OCI-LY3 (cell line): ENCODE measurements at regions not wholly inside any gene's neighbourhood (a gene's known extent, or its start where the extent isn't known, plus 50 kb on each side); places are given as distances from the start of the nearest gene placed in this dataset.

Experiments used
- EZH2phosphoT487 ChIP-seq: fragments of 200-600 bp; shearing (Covaris generic); IDR thresholded peaks from 2 replicates; pipeline ENCODE4 v1.6.1; 2018; ENCODE audit warnings: antibody characterized with exemption, mixed run types, low read depth
- TF ChIP-seq, protein P1 (sequence below): fragments of 200-600, 300-600 bp; sonication (generic); IDR thresholded peaks from 2 replicates; pipeline ENCODE4 v1.5.1; 2014; ENCODE audit warnings: antibody characterized with exemption, low read length, low read depth

DNA sequence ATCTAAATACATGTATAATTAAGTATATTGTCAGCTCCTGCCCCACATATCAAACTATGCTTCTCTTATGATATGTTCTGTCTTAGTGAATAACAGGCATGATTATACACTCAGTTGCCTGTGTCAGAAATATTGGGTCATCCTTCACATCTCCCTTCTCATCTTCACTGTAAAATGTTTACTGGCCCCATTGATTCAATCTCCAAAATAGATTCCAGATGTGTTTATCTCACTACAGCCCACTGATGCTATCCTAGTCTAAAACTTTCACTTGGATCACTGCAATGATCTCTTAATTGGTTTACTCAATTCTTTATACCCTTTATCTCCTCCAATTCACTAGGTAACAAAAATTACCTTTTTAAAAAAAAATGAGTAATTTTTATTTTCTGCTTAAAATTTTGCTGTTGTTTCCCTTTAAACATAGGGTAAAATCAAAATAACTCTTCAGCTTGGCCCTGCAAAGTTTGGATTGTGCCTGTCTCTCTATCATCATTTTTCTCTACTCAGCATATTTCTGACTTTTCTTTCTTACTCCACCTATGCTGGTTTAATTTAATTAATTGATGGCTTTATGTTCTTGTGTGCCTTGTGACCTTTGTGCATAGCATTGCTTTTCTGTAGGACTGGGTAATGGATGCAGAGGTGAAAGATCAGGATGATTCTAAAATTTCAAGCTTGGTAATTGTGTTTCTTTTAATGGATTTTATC lies 233.9 kb upstream of the FOXP2 start:
- TF ChIP-seq, protein P1, sequence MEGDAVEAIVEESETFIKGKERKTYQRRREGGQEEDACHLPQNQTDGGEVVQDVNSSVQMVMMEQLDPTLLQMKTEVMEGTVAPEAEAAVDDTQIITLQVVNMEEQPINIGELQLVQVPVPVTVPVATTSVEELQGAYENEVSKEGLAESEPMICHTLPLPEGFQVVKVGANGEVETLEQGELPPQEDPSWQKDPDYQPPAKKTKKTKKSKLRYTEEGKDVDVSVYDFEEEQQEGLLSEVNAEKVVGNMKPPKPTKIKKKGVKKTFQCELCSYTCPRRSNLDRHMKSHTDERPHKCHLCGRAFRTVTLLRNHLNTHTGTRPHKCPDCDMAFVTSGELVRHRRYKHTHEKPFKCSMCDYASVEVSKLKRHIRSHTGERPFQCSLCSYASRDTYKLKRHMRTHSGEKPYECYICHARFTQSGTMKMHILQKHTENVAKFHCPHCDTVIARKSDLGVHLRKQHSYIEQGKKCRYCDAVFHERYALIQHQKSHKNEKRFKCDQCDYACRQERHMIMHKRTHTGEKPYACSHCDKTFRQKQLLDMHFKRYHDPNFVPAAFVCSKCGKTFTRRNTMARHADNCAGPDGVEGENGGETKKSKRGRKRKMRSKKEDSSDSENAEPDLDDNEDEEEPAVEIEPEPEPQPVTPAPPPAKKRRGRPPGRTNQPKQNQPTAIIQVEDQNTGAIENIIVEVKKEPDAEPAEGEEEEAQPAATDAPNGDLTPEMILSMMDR, result no peak
- TF ChIP-seq EZH2phosphoT487, result no peak
